ENCODE measurements at regions not wholly inside any gene's neighbourhood (a gene's known extent, or its start where the extent isn't known, plus 50 kb on each side); places are given as distances from the start of the nearest gene placed in this dataset.

DNA sequence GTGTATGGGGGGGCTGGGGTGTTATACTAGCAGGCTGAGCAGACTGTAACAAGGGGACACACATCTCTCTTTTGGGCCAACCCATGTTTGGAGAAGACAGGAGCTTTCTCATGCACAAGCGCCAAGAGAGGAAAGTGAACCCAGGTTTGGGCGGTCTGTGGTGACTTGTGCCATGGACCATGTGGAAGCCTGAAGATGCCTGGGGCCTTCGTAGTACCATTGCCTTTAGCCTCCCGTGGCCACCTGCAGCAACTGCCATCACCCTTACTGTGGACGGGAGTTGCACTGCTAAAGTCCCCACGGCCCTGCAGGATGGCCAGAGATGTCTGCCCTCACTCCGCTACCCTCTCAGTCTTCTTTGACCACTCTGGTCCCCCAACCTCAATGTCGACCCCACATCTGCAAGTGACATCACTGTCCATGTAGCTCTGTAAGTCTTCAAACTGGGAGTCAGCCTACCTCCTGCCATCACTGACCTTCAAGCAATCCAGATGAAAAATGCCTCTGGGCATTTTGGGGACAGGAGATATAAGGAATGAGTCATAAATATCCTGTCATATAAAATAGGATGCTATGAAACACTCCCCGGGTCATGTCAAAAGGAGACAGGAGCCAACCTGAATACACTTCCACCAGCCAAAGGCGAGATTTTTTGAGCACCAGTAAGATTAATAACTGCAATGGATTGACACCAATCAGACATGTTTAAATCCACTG, 74.7 kb upstream of the C15orf39 start:
- intact Hi-C loops (cut with micrococcal nuclease; ENCODE audit: unreplicated experiment) = no loop called here
- H3K4me3 ChIP-seq (ENCODE audit: low read depth, low read length) = no peak overlapping the region
- BruUV-seq (replicated peaks) = no TSS peak
- H3K27me3 Mint-ChIP-seq (ENCODE audit: insufficient read depth, unreplicated experiment) = no peaks in the 10 kb centered on the region
- no peaks in the 10 kb centered on the region for H3K9me3 Mint-ChIP-seq (ENCODE audit: unreplicated experiment)
- ChIA-PET POLR2A (no interaction called here), CTCF (no interaction called here)
- no peaks in the 10 kb centered on the region for H3K4me1 Mint-ChIP-seq (ENCODE audit: low read depth, unreplicated experiment)
- no peaks in the 10 kb centered on the region for H3K4me1 ChIP-seq
- H3K27ac Mint-ChIP-seq (ENCODE audit: unreplicated experiment) = no peak overlapping the region
- no peak for DNase-seq
- no peak overlapping the region for H3K4me3 Mint-ChIP-seq (ENCODE audit: unreplicated experiment)
- H3K9me3 ChIP-seq = no peaks in the 10 kb centered on the region
- H3K36me3 Mint-ChIP-seq (ENCODE audit: insufficient read depth, unreplicated experiment) = no peaks in the 10 kb centered on the region
- TF ChIP-seq, protein P1, sequence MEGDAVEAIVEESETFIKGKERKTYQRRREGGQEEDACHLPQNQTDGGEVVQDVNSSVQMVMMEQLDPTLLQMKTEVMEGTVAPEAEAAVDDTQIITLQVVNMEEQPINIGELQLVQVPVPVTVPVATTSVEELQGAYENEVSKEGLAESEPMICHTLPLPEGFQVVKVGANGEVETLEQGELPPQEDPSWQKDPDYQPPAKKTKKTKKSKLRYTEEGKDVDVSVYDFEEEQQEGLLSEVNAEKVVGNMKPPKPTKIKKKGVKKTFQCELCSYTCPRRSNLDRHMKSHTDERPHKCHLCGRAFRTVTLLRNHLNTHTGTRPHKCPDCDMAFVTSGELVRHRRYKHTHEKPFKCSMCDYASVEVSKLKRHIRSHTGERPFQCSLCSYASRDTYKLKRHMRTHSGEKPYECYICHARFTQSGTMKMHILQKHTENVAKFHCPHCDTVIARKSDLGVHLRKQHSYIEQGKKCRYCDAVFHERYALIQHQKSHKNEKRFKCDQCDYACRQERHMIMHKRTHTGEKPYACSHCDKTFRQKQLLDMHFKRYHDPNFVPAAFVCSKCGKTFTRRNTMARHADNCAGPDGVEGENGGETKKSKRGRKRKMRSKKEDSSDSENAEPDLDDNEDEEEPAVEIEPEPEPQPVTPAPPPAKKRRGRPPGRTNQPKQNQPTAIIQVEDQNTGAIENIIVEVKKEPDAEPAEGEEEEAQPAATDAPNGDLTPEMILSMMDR (IDR thresholded peaks at IDR 0.05; ENCODE audit: insufficient read depth in 1 of 2, low read depth in 1 of 2, low read length in 1 of 2, severe bottlenecking in 1 of 2, unreplicated experiment in 1 of 2) = no peak
- no peaks in the 10 kb centered on the region for H3K27me3 ChIP-seq (replicated peaks; ENCODE audit: control insufficient read depth, insufficient read depth, low read length)
- H3K36me3 ChIP-seq (ENCODE audit: control insufficient read depth, insufficient read depth, low read length) = no peaks in the 10 kb centered on the region

DNA sequence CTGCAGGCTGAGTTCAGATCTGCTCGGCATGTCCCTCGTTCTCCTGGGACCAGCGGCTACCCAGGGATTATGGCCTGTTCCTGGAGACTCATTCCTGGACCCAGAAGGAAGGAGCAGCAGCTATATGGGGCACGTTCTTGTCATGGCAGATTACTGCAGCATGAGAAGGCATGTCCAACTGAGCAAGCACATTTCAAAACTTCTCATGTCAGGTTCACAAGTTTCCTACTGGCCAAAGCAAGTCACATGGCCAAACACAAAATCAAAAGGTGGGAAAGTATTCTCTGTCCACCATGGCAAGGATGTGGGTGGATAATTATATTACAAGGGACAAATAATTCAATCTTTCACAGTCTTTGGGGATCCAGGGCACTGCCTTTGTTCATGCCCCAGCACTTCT, 71.9 kb upstream of the C15orf39 start:
- TF ChIP-seq, protein P1 (IDR thresholded peaks at IDR 0.05; ENCODE audit: insufficient read depth in 1 of 2, low read depth in 1 of 2, low read length in 1 of 2, severe bottlenecking in 1 of 2, unreplicated experiment in 1 of 2) = no peak
- BruUV-seq (replicated peaks) = no TSS peak
- intact Hi-C loops (cut with micrococcal nuclease; ENCODE audit: unreplicated experiment) = no loop called here
- no peaks in the 10 kb centered on the region for H3K9me3 Mint-ChIP-seq (ENCODE audit: unreplicated experiment)
- no peaks in the 10 kb centered on the region for H3K4me1 Mint-ChIP-seq (ENCODE audit: low read depth, unreplicated experiment)
- no peaks in the 10 kb centered on the region for H3K27me3 Mint-ChIP-seq (ENCODE audit: insufficient read depth, unreplicated experiment)
- Histone ChIP-seq H3K27me3 (replicated peaks; ENCODE audit: control insufficient read depth, insufficient read depth, low read length) (no peaks in the 10 kb centered on the region), H3K36me3 (ENCODE audit: control insufficient read depth, insufficient read depth, low read length) (no peaks in the 10 kb centered on the region), H3K9me3 (no peaks in the 10 kb centered on the region), H3K4me3 (ENCODE audit: low read depth, low read length) (no peak overlapping the region), H3K4me1 (no peaks in the 10 kb centered on the region)
- H3K36me3 Mint-ChIP-seq (ENCODE audit: insufficient read depth, unreplicated experiment) = no peaks in the 10 kb centered on the region
- H3K27ac Mint-ChIP-seq (ENCODE audit: unreplicated experiment) = no peak overlapping the region
- CTCF ChIA-PET = interaction anchor here (1.0 kb wide), 1 partner anchor 53 kb away, joined by 3 read pairs; no protein-coding TSS in a partner anchor
- H3K4me3 Mint-ChIP-seq (ENCODE audit: unreplicated experiment) = no peak overlapping the region
- no peak for DNase-seq
- POLR2A ChIA-PET = no interaction called here

DNA sequence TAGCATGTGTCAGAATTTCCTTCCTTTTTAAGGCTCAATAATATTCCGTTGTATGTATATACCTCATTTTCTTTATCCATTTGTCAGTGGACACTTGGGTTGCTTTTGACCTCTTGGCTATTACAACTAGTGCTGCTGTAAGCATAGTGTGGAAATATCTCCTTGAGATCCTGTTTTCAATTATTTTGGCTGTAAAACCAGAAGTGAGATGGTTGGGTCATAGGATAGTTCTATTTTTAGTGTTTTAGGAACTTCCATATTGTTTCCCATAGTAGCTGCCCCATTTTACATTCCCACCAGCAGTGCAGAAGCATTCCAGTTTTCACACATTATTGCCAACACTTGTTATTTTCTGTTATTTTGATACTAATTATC, 70.4 kb upstream of the C15orf39 start:
- Mint-ChIP-seq H3K27me3 (ENCODE audit: insufficient read depth, unreplicated experiment) (no peaks in the 10 kb centered on the region), H3K27ac (ENCODE audit: unreplicated experiment) (no peak overlapping the region), H3K36me3 (ENCODE audit: insufficient read depth, unreplicated experiment) (no peaks in the 10 kb centered on the region), H3K9me3 (ENCODE audit: unreplicated experiment) (no peaks in the 10 kb centered on the region), H3K4me1 (ENCODE audit: low read depth, unreplicated experiment) (no peaks in the 10 kb centered on the region), H3K4me3 (ENCODE audit: unreplicated experiment) (no peak overlapping the region)
- POLR2A ChIA-PET = no interaction called here
- H3K36me3 ChIP-seq (ENCODE audit: control insufficient read depth, insufficient read depth, low read length) = no peaks in the 10 kb centered on the region
- CTCF ChIA-PET = no interaction called here
- H3K4me3 ChIP-seq (ENCODE audit: low read depth, low read length) = no peak overlapping the region
- intact Hi-C loops (cut with micrococcal nuclease; ENCODE audit: unreplicated experiment) = no loop called here
- DNase-seq = no peak
- no peaks in the 10 kb centered on the region for H3K27me3 ChIP-seq (replicated peaks; ENCODE audit: control insufficient read depth, insufficient read depth, low read length)
- no peaks in the 10 kb centered on the region for H3K4me1 ChIP-seq
- TF ChIP-seq, protein P1 (IDR thresholded peaks at IDR 0.05; ENCODE audit: insufficient read depth in 1 of 2, low read depth in 1 of 2, low read length in 1 of 2, severe bottlenecking in 1 of 2, unreplicated experiment in 1 of 2) = no peak
- no peaks in the 10 kb centered on the region for H3K9me3 ChIP-seq
- no TSS peak for BruUV-seq (replicated peaks)

Measured in Caco-2 (cell line).